ENCODE measurements at regions not wholly inside any gene's neighbourhood (a gene's known extent, or its start where the extent isn't known, plus 50 kb on each side); places are given as distances from the start of the nearest gene placed in this dataset.

GRCh38 chr7:25861164-25861496 is 290.9 kb upstream of the NFE2L3 start:
- H3K4me3 Mint-ChIP-seq: peak overlapping the region in 2 of 4 donors; percentile 39 to 87
- peaks cover 40% of the 10 kb centered on the region for H3K27me3 Mint-ChIP-seq
- H3K27ac Mint-ChIP-seq: peak overlapping the region in 2 of 3 donors; percentile 90 to 96

GRCh38 chr7:25861601-25862260 is 290.3 kb upstream of the NFE2L3 start:
- Mint-ChIP-seq H3K9me3 (peaks cover 0 to 22% (median 3%) of the 10 kb centered on the region in 3 donors), H3K4me1 (peaks cover 0 to 12% (median 5%) of the 10 kb centered on the region in 3 donors), H3K4me3 (peak overlapping the region; percentile 56 to 87 (median 64)), H3K27ac (peak overlapping the region in 2 of 3 donors; percentile 90 to 96), H3K27me3 (peaks cover 43% of the 10 kb centered on the region), H3K36me3 (peaks cover 2% of the 10 kb centered on the region)

More at GRCh38 chr7:25861164-25861496, 290.9 kb upstream of the NFE2L3 start:
- Mint-ChIP-seq H3K36me3 (peaks cover 2% of the 10 kb centered on the region), H3K9me3 (peaks cover 0 to 22% (median 3%) of the 10 kb centered on the region in 3 donors), H3K4me1 (peaks cover 0 to 12% (median 5%) of the 10 kb centered on the region in 3 donors)

GRCh38 chr7:25862261-25863004 is 289.6 kb upstream of the NFE2L3 start:
- Mint-ChIP-seq H3K27ac (peak overlapping the region in 2 of 3 donors; percentile 90 to 96), H3K9me3 (peaks cover 0 to 22% (median 3%) of the 10 kb centered on the region in 3 donors), H3K4me1 (peaks cover 0 to 12% (median 5%) of the 10 kb centered on the region in 3 donors), H3K36me3 (peaks cover 2% of the 10 kb centered on the region), H3K4me3 (peak overlapping the region; percentile 60 to 87 (median 76)), H3K27me3 (peaks cover 43% of the 10 kb centered on the region)

GRCh38 chr7:25863005-25863728 is 288.8 kb upstream of the NFE2L3 start:
- peak overlapping the region in 3 of 4 donors; percentile 68 to 87 (median 83) for H3K4me3 Mint-ChIP-seq
- peaks cover 49% of the 10 kb centered on the region for H3K27me3 Mint-ChIP-seq
- peaks cover 0 to 12% (median 5%) of the 10 kb centered on the region in 3 donors for H3K4me1 Mint-ChIP-seq
- peak overlapping the region in 2 of 3 donors; percentile 90 to 96 for H3K27ac Mint-ChIP-seq
- H3K36me3 Mint-ChIP-seq: peaks cover 2% of the 10 kb centered on the region
- peaks cover 0 to 22% (median 3%) of the 10 kb centered on the region in 3 donors for H3K9me3 Mint-ChIP-seq

GRCh38 chr7:25863729-25864110 is 288.3 kb upstream of the NFE2L3 start:
- H3K4me3 Mint-ChIP-seq: peak overlapping the region in 2 of 4 donors; percentile 74 to 76
- H3K27ac Mint-ChIP-seq: peak overlapping the region in 1 of 3 donors; percentile 96
- H3K4me1 Mint-ChIP-seq: peaks cover 0 to 12% (median 5%) of the 10 kb centered on the region in 3 donors
- H3K27me3 Mint-ChIP-seq: peaks cover 55% of the 10 kb centered on the region
- peaks cover 0 to 22% (median 3%) of the 10 kb centered on the region in 3 donors for H3K9me3 Mint-ChIP-seq
- peaks cover 2% of the 10 kb centered on the region for H3K36me3 Mint-ChIP-seq

GRCh38 chr7:25864511-25864910 is 287.5 kb upstream of the NFE2L3 start:
- H3K4me1 Mint-ChIP-seq: peaks cover 0 to 12% (median 5%) of the 10 kb centered on the region in 3 donors
- H3K27me3 Mint-ChIP-seq: peaks cover 57% of the 10 kb centered on the region
- H3K9me3 Mint-ChIP-seq: peaks cover 0 to 22% (median 3%) of the 10 kb centered on the region in 3 donors
- H3K27ac Mint-ChIP-seq: no peak overlapping the region
- no peak overlapping the region for H3K4me3 Mint-ChIP-seq
- H3K36me3 Mint-ChIP-seq: peaks cover 2% of the 10 kb centered on the region

- peaks cover 57% of the 10 kb centered on the region for H3K27me3 Mint-ChIP-seq
- H3K4me1 Mint-ChIP-seq: peaks cover 0 to 12% (median 5%) of the 10 kb centered on the region in 3 donors
- peaks cover 2% of the 10 kb centered on the region for H3K36me3 Mint-ChIP-seq
- peak overlapping the region in 2 of 3 donors; percentile 73 to 83 for H3K27ac Mint-ChIP-seq
- H3K4me3 Mint-ChIP-seq: peak overlapping the region in 1 of 4 donors; percentile 25
- peaks cover 0 to 17% (median under 1%) of the 10 kb centered on the region in 3 donors for H3K9me3 Mint-ChIP-seq
Measured at GRCh38 chr7:25864943-25865751, 286.9 kb upstream of the NFE2L3 start.

GRCh38 chr7:25868509-25868908 is 283.5 kb upstream of the NFE2L3 start:
- H3K27ac Mint-ChIP-seq: peak overlapping the region in 2 of 3 donors; percentile 23 to 39
- no peaks in the 10 kb centered on the region for H3K4me1 Mint-ChIP-seq
- H3K36me3 Mint-ChIP-seq: no peaks in the 10 kb centered on the region
- no peak overlapping the region for H3K4me3 Mint-ChIP-seq
- peaks cover 52% of the 10 kb centered on the region for H3K27me3 Mint-ChIP-seq
- peaks cover 0 to 1% (median 0%) of the 10 kb centered on the region in 3 donors for H3K9me3 Mint-ChIP-seq

- Mint-ChIP-seq H3K9me3 (peaks cover 0 to 1% (median 0%) of the 10 kb centered on the region in 3 donors), H3K36me3 (no peaks in the 10 kb centered on the region), H3K27me3 (peaks cover 52% of the 10 kb centered on the region), H3K27ac (peak overlapping the region in 1 of 3 donors; percentile 59), H3K4me3 (peak overlapping the region in 1 of 4 donors; percentile 12), H3K4me1 (no peaks in the 10 kb centered on the region)
Measured at GRCh38 chr7:25870574-25870973, 281.4 kb upstream of the NFE2L3 start.

- Mint-ChIP-seq H3K4me1 (peaks cover 4 to 6% (median 6%) of the 10 kb centered on the region in 3 donors), H3K36me3 (no peaks in the 10 kb centered on the region), H3K4me3 (no peak overlapping the region), H3K27ac (no peak overlapping the region), H3K27me3 (peaks cover 28% of the 10 kb centered on the region), H3K9me3 (peaks cover 0 to 2% (median 0%) of the 10 kb centered on the region in 3 donors)
Measured at GRCh38 chr7:25876092-25876491, 275.9 kb upstream of the NFE2L3 start.

GRCh38 chr7:25877802-25878789 is 273.9 kb upstream of the NFE2L3 start:
- H3K36me3 Mint-ChIP-seq: no peaks in the 10 kb centered on the region
- no peak overlapping the region for H3K4me3 Mint-ChIP-seq
- H3K9me3 Mint-ChIP-seq: peaks cover 0 to 2% (median 0%) of the 10 kb centered on the region in 3 donors
- no peak overlapping the region for H3K27ac Mint-ChIP-seq
- peaks cover 4 to 6% (median 6%) of the 10 kb centered on the region in 3 donors for H3K4me1 Mint-ChIP-seq
- peaks cover 23% of the 10 kb centered on the region for H3K27me3 Mint-ChIP-seq

- Mint-ChIP-seq H3K9me3 (peaks cover 0 to 2% (median 0%) of the 10 kb centered on the region in 3 donors), H3K4me3 (no peak overlapping the region), H3K36me3 (no peaks in the 10 kb centered on the region), H3K4me1 (peaks cover 4 to 6% (median 6%) of the 10 kb centered on the region in 3 donors), H3K27me3 (peaks cover 23% of the 10 kb centered on the region), H3K27ac (no peak overlapping the region)
Measured at GRCh38 chr7:25879799-25880198, 272.2 kb upstream of the NFE2L3 start.
